GM12892 (cell line): ENCODE measurements at regions not wholly inside any gene's neighbourhood (a gene's known extent, or its start where the extent isn't known, plus 50 kb on each side); places are given as distances from the start of the nearest gene placed in this dataset.

Experiments used
- POLR2A ChIP-seq: IDR thresholded peaks from 2 replicates; pipeline ENCODE4 v1.6.1; 2011; ENCODE audit warnings: low read depth, low read length, control low read depth
- POLR2AphosphoS5 ChIP-seq: IDR thresholded peaks from 2 replicates; pipeline ENCODE4 v1.6.1; 2011; ENCODE audit warnings: low read depth, low read length, control low read depth
- TAF1 ChIP-seq: IDR thresholded peaks from 2 replicates; pipeline ENCODE4 v1.6.1; 2011; ENCODE audit warnings: low read depth, mild to moderate bottlenecking, control low read depth, low read length, borderline replicate concordance

DNA sequence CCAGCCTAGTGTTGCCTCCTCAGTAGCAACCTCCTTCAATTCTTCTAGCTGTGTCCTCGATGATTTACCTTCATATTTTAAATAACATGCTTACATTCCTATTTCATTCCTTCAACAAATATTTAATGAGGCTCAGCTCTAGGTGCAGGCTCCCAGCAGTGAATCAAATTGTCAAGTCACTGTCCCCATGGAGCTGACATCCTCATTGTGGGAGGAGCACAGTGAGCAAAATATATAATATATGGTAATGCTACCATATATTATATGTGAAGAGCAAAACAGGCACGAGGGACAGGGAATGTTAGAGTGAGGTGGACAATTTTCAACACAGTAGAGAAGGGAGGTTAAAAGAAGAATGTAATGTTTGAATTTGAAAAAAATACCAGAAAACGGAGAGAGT lies 869.1 kb downstream of the SLC4A3 start:
- TF ChIP-seq TAF1 (no peak), POLR2A (no peak), POLR2AphosphoS5 (no peak)
